ENCODE measurements at regions not wholly inside any gene's neighbourhood (a gene's known extent, or its start where the extent isn't known, plus 50 kb on each side); places are given as distances from the start of the nearest gene placed in this dataset.
A peak's percentile ranks its signal among the peaks of the same experiment; 100 is the strongest.

- BruUV-seq (replicated peaks): no TSS peak
- H3K27ac ChIP-seq (ENCODE audit: insufficient read depth, low read depth, low read length): no peak overlapping the region
- DNase-seq (ENCODE audit: low read depth, low spot score): no peak
Observed at GRCh38 chr2:235394278-235394828, 99.5 kb upstream of the AGAP1 start.

More at GRCh38 chr2:235394278-235394828, 99.5 kb upstream of the AGAP1 start:
- H3K79me2 ChIP-seq (ENCODE audit: control insufficient read depth, insufficient read depth, low read length): no peaks in the 10 kb centered on the region
- H3K9me1 ChIP-seq (replicated peaks; ENCODE audit: control insufficient read depth, extremely low read depth, insufficient read depth, low read length): no peaks in the 10 kb centered on the region
- H3K4me1 ChIP-seq (ENCODE audit: control insufficient read depth, extremely low read depth, insufficient read depth, low read length): no peaks in the 10 kb centered on the region
- no peaks in the 10 kb centered on the region for H3K9me3 ChIP-seq (replicated peaks; ENCODE audit: control insufficient read depth, insufficient read depth, low read length)
- no peak for FAIRE-seq
- dilution Hi-C loops (cut with MboI; ENCODE audit: extremely low pct_ligation_motif_present, low sequenced_read_pairs) (no loop called here), intact Hi-C loops (cut with micrococcal nuclease) (no loop called here)
- CTCF ChIA-PET: no interaction called here
- TF ChIP-seq MAX (IDR thresholded peaks at IDR 0.05; ENCODE audit: insufficient read depth, insufficient read length): no peak
- TF ChIP-seq GATA2 (IDR thresholded peaks at IDR 0.05; ENCODE audit: insufficient read depth, insufficient read length, low read depth, low read length): no peak
- no peak for TF ChIP-seq POLR2A (IDR thresholded peaks at IDR 0.05; ENCODE audit: low read depth, low read length)
- TF ChIP-seq, protein P1, sequence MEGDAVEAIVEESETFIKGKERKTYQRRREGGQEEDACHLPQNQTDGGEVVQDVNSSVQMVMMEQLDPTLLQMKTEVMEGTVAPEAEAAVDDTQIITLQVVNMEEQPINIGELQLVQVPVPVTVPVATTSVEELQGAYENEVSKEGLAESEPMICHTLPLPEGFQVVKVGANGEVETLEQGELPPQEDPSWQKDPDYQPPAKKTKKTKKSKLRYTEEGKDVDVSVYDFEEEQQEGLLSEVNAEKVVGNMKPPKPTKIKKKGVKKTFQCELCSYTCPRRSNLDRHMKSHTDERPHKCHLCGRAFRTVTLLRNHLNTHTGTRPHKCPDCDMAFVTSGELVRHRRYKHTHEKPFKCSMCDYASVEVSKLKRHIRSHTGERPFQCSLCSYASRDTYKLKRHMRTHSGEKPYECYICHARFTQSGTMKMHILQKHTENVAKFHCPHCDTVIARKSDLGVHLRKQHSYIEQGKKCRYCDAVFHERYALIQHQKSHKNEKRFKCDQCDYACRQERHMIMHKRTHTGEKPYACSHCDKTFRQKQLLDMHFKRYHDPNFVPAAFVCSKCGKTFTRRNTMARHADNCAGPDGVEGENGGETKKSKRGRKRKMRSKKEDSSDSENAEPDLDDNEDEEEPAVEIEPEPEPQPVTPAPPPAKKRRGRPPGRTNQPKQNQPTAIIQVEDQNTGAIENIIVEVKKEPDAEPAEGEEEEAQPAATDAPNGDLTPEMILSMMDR (IDR thresholded peaks at IDR 0.05; ENCODE audit: extremely low read depth in 1 of 2, insufficient read depth in 1 of 2, low read depth in 1 of 2, low read length in 2 of 2): no peak
- peak; percentile 9 for TF ChIP-seq JUN (IDR thresholded peaks at IDR 0.05; ENCODE audit: borderline replicate concordance, insufficient read depth, insufficient read length, low read depth)
- peak; percentile 15 for TF ChIP-seq FOS (IDR thresholded peaks at IDR 0.05; ENCODE audit: borderline replicate concordance, insufficient read depth, low read length)
- H3K9ac ChIP-seq (replicated peaks; ENCODE audit: extremely low read depth, insufficient read depth, low read length): no peak overlapping the region
- H3K4me3 ChIP-seq (replicated peaks in 1 of 3; ENCODE audit: insufficient read depth in 1 of 3, low read depth in 1 of 3, low read length in 3 of 3): no peak overlapping the region
- POLR2A ChIA-PET: no interaction called here
- H4K20me1 ChIP-seq (replicated peaks; ENCODE audit: control insufficient read depth, extremely low read depth, insufficient read depth, low read length): no peaks in the 10 kb centered on the region
- H2AFZ ChIP-seq (ENCODE audit: low read depth, low read length): no peak overlapping the region
- no peaks in the 10 kb centered on the region for H3K27me3 ChIP-seq (ENCODE audit: control insufficient read depth in 2 of 2, insufficient read depth in 2 of 2, low read length in 2 of 2)
- no peak overlapping the region for H3K4me2 ChIP-seq (ENCODE audit: insufficient read depth, low read length)
- no peaks in the 10 kb centered on the region for H3K36me3 ChIP-seq (ENCODE audit: control insufficient read depth in 2 of 2, extremely low read depth in 1 of 2, insufficient read depth in 2 of 2, low read length in 2 of 2)
